OCI-LY1 (cell line): ENCODE measurements at regions not wholly inside any gene's neighbourhood (a gene's known extent, or its start where the extent isn't known, plus 50 kb on each side); places are given as distances from the start of the nearest gene placed in this dataset.

Experiments used
- H2AFZ ChIP-seq: fragments of 200-600 bp; sonication (generic), shearing (Covaris generic); 2 replicates; pipeline ENCODE4 v1.6.0; 2014; ENCODE audit warnings: antibody characterized with exemption, mild to moderate bottlenecking, low read length
- H3F3A ChIP-seq: fragments of 200-600 bp; sonication (generic), shearing (Covaris generic); 2 replicates; pipeline ENCODE4 v1.6.0; 2014; ENCODE audit warnings: mild to moderate bottlenecking, antibody characterized with exemption, low read length, moderate library complexity; ENCODE audit not compliant: insufficient read depth
- H3K27ac ChIP-seq: fragments of 200-600 bp; sonication (generic); 2 replicates; pipeline ENCODE4 v1.5.1; 2014; ENCODE audit warnings: low read length, mixed run types, mild to moderate bottlenecking, low read depth; ENCODE audit not compliant: poor library complexity, severe bottlenecking
- H3K27me3 ChIP-seq: fragments of 200-600 bp; sonication (generic); 2 replicates; pipeline ENCODE4 v1.6.0; 2014; ENCODE audit warnings: antibody characterized with exemption, mild to moderate bottlenecking, low read length, moderate library complexity; ENCODE audit not compliant: insufficient read depth
- H3K36me3 ChIP-seq: fragments of 200-600 bp; sonication (generic); 2 replicates; pipeline ENCODE4 v1.6.1; 2014; ENCODE audit warnings: mild to moderate bottlenecking, antibody characterized with exemption, low read length, moderate library complexity, mixed read lengths; ENCODE audit not compliant: insufficient read depth
- H3K4me1 ChIP-seq: fragments of 200-600 bp; sonication (generic); 2 replicates; pipeline ENCODE4 v1.5.1; 2014; ENCODE audit warnings: mild to moderate bottlenecking, low read length, moderate library complexity; ENCODE audit not compliant: insufficient read depth, severe bottlenecking
- H3K4me2 ChIP-seq: fragments of 200-600 bp; sonication (generic), shearing (Covaris generic); 2 replicates; pipeline ENCODE4 v1.6.1; 2014; ENCODE audit warnings: low read length
- H3K4me3 ChIP-seq: fragments of 200-600 bp; sonication (generic); 2 replicates; pipeline ENCODE4 v1.5.1; 2014; ENCODE audit warnings: low read length, low read depth, mild to moderate bottlenecking, mixed read lengths; ENCODE audit not compliant: poor library complexity, severe bottlenecking
- H3K79me2 ChIP-seq: fragments of 200-600 bp; shearing (Covaris generic); 2 replicates; pipeline ENCODE4 v1.6.1; 2016; ENCODE audit warnings: mixed run types, low read length, mixed read lengths; ENCODE audit not compliant: insufficient read depth
- H3K9ac ChIP-seq: fragments of 200-600 bp; sonication (generic), shearing (Covaris generic); 2 replicates; pipeline ENCODE4 v1.6.1; 2014; ENCODE audit warnings: mild to moderate bottlenecking, low read length, mixed read lengths
- H3K9me2 ChIP-seq: fragments of 200-600 bp; sonication (generic), shearing (Covaris generic); 2 replicates; pipeline ENCODE4 v1.6.1; 2014; ENCODE audit warnings: low read depth, mild to moderate bottlenecking, low read length, mixed read lengths
- H3K9me3 ChIP-seq: fragments of 200-600 bp; shearing (Covaris generic); 2 replicates; pipeline ENCODE4 v1.6.1; 2014; ENCODE audit warnings: low read length, mixed read lengths
- H4K20me1 ChIP-seq: fragments of 200-600 bp; sonication (generic), shearing (Covaris generic); 2 replicates; pipeline ENCODE4 v1.6.0; 2016; ENCODE audit warnings: mild to moderate bottlenecking, low read length; ENCODE audit not compliant: insufficient read depth
- CTCF ChIP-seq: fragments of 200-600 bp; sonication (generic), shearing (Covaris generic); IDR thresholded peaks from 2 replicates; pipeline ENCODE4 v1.5.1; 2017; ENCODE audit warnings: mild to moderate bottlenecking, antibody characterized with exemption, low read length, moderate library complexity, mixed read lengths
- EZH2 ChIP-seq: fragments of 200-600 bp; sonication (generic), shearing (Covaris generic); IDR thresholded peaks from 2 replicates; pipeline ENCODE4 v1.8.0; 2017; ENCODE audit warnings: borderline replicate concordance, mixed run types, mild to moderate bottlenecking, antibody characterized with exemption, low read length, moderate library complexity, mixed read lengths

GRCh38 chr17:45666046-45666600 lies 118.0 kb upstream of the CRHR1 start:
- H3K27me3 ChIP-seq = peaks cover 10% of the 10 kb centered on the region; the same call in 1 of the 2 replicates

GRCh38 chr17:45666641-45667040 lies 117.5 kb upstream of the CRHR1 start:
- no peaks in the 10 kb centered on the region for H3K9me3 ChIP-seq
- no peak overlapping the region for H3K9ac ChIP-seq
- no peaks in the 10 kb centered on the region for H4K20me1 ChIP-seq
- H3K79me2 ChIP-seq = no peaks in the 10 kb centered on the region
- H3K4me1 ChIP-seq = no peaks in the 10 kb centered on the region
- no peak overlapping the region for H3K27ac ChIP-seq
- H2AFZ ChIP-seq = no peak overlapping the region
- H3K36me3 ChIP-seq = no peaks in the 10 kb centered on the region
- H3K27me3 ChIP-seq = peaks cover 10% of the 10 kb centered on the region; the same call in 1 of the 2 replicates
- no peak overlapping the region for H3K4me3 ChIP-seq
- no peak overlapping the region for H3K4me2 ChIP-seq
- no peaks in the 10 kb centered on the region for H3K9me2 ChIP-seq
- TF ChIP-seq CTCF = no peak
- TF ChIP-seq EZH2 = no peak
- H3F3A ChIP-seq = no peaks in the 10 kb centered on the region

More at GRCh38 chr17:45666046-45666600, 118.0 kb upstream of the CRHR1 start:
- Histone ChIP-seq H3K9me2 (no peaks in the 10 kb centered on the region), H3K9ac (no peak overlapping the region), H3K4me2 (no peak overlapping the region), H3K9me3 (no peaks in the 10 kb centered on the region), H3K36me3 (no peaks in the 10 kb centered on the region), H3K4me1 (no peaks in the 10 kb centered on the region), H3K4me3 (no peak overlapping the region), H3K27ac (no peak overlapping the region), H2AFZ (no peak overlapping the region), H3F3A (no peaks in the 10 kb centered on the region), H4K20me1 (no peaks in the 10 kb centered on the region), H3K79me2 (no peaks in the 10 kb centered on the region)
- no peak for TF ChIP-seq CTCF
- no peak for TF ChIP-seq EZH2

GRCh38 chr17:45667591-45668171 lies 116.4 kb upstream of the CRHR1 start:
- Histone ChIP-seq H3K4me2 (no peak overlapping the region), H3K27ac (no peak overlapping the region), H3K4me1 (no peaks in the 10 kb centered on the region), H4K20me1 (no peaks in the 10 kb centered on the region), H3K27me3 (peaks cover 4% of the 10 kb centered on the region; the same call in 1 of the 2 replicates), H3K9me2 (no peaks in the 10 kb centered on the region), H3F3A (no peaks in the 10 kb centered on the region), H3K9me3 (no peaks in the 10 kb centered on the region), H3K36me3 (no peaks in the 10 kb centered on the region), H2AFZ (no peak overlapping the region), H3K79me2 (no peaks in the 10 kb centered on the region), H3K4me3 (no peak overlapping the region), H3K9ac (no peak overlapping the region)
- TF ChIP-seq CTCF = no peak
- TF ChIP-seq EZH2 = no peak
